HG02610 (cell line): ENCODE measurements at regions not wholly inside any gene's neighbourhood (a gene's known extent, or its start where the extent isn't known, plus 50 kb on each side); places are given as distances from the start of the nearest gene placed in this dataset.
A peak's percentile ranks its signal among the peaks of the same experiment; 100 is the strongest.

Source experiments
- ATAC-seq: cut with Tn5 transposase; IDR thresholded peaks from one replicate; pipeline ENCODE4 v1.9.1; 2021; ENCODE audit warnings: mild to moderate bottlenecking, moderate library complexity; ENCODE audit not compliant: unreplicated experiment

DNA sequence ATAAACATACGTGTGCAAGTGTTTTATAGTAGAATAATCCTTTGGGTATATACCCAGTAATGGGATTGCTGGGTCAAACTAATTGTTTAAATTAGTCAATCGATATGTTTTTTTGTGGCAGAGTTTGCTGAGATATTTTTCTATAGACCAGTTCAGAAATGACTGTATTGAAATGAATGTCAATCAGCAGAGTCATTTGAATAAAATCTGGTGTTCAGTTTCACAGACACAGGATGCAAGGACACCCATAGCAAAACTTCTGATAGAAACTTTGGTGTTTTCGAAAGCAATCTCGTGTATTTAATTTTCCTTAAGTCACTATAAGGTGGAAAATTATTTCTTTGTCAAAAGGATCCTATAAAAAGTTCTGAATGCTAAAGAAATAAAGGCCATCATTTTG, 434.4 kb downstream of the RAP2B start:
- ATAC-seq = no peak

DNA sequence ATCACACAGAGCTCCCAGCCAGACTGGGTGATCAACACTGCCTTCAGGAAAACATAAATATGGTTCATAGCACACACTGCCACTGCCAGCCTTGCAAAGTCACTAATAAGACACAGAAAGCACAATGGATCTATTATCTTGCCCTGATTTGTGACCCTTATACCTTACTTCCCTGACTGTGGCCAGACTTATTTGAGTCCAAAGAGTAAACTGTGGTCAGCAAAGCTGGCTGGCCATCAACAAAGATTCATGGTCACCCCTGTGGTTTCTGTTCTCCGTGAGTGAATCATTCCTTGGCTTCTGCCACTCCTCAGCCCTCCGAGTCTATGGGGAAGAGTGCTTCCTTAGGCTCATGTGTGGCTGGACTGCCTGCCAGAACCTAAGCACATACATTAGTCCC, 437.7 kb downstream of the RAP2B start:
- no peak for ATAC-seq

DNA sequence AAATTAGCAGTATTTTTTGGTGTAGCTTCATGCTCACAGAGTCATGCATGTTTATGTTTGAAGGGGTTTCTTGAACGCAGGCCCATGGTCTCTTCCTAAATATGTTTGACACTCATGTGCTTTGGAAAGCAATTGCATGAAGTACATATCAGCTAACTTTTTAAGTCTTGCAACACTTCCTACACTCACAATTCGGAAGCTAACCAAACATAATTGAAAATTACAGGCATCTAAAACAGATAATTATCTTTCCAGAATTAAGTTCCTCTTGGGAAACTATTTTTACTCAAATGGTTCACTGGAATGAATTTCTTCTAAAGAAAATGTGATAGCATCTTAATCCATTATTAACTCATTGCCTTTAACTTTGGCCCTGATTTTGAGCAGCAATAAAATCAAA, 438.9 kb downstream of the RAP2B start:
- no peak for ATAC-seq

DNA sequence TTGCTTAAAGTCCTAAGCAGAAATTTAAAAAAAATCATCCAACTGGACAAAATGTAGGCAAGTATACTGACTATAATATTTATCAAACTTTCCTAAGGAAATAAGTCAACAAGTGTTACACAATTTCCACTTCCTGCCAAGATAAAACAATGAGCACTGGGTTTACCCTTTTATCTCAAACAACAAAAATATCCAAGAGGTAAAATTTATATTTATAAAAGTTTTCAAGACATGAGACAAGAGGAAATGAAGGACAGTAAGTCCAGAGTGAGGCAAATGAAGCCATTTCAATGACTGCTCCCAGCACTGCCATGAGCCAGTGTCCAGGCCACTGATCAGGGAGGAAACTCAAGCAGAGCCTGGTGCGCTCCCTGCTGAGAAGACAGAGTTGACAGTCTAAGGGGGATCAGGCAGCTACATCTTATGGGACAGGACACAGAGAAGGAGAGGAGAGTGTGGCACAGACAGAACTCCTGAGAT, 439.4 kb downstream of the RAP2B start:
- no peak for ATAC-seq

DNA sequence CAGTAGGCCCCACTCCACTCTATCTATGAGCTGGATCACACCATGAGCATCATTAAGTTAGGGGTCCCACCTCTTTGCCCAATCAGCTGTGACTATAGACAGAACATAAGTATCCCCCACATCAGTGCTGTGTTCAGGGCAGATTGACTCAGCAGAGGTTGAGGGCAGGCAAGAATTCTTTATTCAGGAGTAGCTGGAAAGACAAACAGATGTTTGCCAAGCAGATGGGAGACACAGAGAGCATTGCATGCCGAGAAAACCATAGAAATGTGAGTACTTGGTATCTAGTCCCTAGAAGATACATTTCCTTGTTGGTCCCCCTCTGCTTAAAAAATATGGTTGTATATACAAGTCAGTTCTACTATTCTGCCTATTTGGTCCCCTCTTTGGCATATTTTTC, 440.8 kb downstream of the RAP2B start:
- ATAC-seq = no peak

DNA sequence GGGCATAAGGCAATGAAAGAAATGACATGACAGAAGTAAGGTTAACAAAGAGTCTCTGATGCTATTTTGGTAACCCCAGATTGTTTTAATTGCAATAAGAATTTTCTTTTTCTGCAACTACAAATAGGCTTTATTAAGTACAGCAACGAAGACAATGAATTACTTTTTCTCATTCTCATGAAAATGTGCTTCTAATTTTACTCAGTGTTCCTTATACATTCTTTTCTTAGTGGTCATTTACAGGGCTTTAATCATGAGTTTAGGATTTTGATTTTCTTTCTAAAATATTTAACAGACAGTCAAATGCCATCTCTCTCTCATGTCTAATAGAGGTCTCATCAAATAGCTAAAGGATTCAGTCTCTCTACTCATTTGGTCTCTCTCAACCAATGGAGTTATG, 452.1 kb downstream of the RAP2B start:
- ATAC-seq = no peak

DNA sequence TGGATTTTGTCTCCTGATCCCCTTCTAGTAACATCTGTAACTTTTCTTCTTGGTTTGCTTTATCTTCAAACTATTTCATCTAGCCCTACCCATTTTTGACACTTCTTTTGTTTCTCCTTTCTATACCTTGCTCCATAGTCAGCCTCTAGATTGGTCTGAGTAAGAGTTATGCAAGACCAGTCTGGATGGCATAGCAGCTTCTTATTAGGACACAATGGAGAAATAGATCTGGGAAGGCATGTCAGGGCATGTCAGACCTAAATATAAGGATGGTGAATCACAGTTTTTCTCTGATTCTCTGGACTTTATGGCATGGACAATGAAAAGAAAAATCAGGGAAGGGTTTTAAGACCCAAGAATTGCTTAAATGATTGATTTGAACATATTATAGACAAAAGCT, 452.5 kb downstream of the RAP2B start:
- no peak for ATAC-seq

DNA sequence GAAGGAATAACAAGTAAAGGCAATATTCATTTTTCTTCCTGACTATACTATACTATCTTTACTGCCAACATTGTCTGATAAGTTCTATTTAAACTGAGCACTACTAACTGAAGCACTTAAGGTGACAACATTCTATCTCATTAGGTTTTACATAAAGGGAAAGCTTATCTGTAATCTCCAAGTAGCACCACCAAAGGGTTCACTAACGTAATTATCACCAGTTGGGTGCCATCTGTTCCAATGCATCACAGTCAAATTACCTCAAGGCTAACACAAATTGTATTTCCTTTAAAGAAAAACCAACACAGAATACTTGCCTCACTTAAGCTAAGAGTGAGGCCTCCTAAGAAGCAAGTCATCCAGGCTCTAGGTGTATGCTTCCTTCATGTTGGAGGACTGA, 453.8 kb downstream of the RAP2B start:
- ATAC-seq = no peak

DNA sequence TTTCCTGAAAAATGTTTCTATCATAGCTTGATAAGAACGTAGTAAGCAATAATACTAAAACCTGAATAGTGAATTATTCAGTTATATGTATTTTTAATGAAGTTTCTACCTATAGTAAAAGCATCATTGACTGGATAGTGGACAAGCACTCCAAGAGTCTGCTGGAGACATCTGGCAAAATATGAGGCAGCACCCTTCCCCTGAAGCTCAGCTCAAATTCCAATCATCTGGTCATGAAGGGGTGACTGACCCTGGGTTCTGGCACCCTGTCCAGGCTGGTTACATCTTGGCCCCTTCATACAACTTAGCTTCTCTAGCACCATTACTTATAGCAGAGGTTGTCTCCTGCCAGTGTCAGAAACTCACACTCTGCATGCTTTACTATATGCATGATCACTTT, 455.4 kb downstream of the RAP2B start:
- no peak for ATAC-seq

DNA sequence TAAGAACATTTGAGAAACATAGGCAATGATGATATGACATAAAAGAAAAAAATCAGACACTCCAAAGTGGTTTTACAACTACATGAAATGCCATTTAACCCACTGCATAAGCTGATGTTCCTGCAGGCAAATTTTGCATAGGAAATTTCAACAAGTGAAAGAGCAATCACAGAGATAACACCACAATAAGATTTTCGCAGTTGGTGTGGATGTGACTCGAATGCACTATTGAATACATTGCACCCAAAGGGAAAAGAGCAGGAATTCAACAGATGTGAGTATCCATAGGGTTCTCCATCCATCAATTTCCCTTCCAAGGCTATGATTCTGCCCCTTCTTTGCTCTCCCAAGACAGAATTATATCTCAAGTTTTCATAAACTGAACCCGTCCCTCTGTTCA, 456.1 kb downstream of the RAP2B start:
- ATAC-seq = no peak

DNA sequence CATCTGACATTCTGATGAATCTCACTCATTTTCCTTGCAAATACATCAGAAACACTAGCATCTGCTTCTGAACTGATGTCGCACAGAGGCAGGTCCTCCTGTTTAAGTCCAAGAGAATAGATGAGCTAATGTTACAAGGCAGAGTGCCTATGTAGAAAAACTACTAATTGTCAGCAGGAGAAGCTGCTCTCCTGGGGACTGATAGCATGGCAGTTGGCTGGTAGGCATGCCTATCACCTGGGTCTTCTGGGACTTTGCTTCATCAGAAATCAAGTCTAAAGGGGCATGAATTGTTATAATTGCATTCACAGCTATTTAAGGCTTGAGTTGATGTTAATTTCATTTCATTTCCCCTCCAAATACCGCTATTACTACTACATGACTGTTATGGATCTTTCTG, 457.2 kb downstream of the RAP2B start:
- ATAC-seq = no peak

DNA sequence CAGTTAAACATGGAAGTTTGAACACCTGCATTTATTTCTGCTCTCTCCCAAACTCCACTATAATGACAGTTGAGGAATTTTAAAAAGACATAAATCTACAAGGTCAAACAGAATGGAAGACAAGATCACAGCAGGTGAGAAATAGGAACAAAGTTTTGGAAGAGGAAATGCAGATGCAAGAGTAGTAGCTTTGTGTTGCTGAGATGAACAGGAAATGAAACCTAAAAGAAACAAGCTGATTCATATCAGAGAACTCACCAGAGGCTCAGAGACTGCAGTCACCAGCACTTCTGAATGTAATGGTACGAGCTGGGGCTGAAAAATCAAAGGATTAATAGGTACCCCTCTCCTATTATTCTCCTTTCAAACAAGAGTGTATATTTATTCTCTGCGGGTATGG, 459.9 kb downstream of the RAP2B start:
- ATAC-seq = peak; percentile 98

DNA sequence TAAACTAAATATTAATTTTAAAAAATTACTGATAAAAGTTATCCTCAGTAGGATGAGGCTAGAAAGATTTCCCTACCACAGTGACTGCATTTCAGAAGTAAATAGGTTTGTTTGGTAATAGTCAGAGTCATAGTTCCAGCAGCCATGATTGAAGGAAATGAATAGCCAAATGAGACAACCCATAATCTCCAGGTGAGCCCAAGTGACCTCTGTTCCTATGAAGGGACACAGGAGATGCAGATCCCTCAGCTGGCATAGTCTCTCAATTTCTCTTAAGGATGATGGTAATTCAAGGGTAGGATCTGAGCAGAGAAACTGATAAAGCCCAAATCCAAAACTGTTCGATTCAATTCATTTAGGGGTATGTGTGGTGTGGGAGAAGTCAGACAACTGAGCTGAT, 461.8 kb downstream of the RAP2B start:
- ATAC-seq = no peak

DNA sequence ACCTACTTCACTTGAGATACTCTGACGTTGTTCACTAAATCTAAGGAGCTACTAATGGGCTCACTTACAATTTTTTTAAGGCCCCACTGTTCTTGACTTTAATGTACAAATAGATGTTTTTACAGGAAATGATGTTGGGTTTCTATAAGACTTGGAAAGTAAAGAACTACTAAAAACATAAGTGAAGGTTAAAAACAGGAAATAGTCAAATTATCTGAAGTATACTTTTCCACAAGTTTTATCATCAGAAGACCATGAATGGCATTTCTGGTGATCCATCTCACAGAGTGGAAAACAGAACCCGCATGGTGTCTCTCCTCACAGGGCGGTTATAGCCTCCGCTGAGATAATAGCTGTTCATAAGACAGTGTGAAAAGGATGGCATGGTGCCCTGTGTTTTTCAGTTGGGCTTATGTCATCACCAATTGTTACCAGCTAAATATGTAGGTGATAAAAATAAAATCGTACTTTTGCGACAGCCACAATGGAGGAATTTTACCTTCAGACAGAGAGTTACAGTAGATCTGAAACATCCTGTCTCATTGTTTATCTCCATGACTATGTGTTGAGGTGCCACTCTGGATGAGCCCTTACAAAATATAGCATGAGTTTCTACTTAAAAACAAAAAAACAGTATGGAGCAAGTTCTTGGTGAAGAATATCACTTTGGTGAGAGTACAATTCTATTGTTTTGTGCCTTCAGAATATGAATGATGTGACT, 462.4 kb downstream of the RAP2B start:
- no peak for ATAC-seq

DNA sequence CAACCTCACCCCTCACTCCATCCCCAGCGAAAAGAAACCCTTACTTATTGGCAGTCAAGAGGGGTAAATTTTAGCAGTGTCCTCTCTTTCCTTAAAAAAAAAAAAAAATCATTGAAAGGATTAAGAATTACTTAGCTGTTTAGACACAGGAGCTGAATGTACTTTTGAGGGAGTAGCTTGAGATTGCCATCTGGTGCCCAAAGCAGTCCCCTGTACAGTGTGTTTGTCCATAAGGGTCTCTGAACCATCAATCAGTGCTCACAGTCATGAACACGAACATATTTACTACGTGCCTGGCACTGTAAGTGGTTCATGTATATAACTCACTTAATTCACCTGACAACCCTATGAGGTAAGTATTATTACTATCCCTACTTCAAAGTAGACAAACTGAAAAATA, 463.5 kb downstream of the RAP2B start:
- ATAC-seq = no peak

DNA sequence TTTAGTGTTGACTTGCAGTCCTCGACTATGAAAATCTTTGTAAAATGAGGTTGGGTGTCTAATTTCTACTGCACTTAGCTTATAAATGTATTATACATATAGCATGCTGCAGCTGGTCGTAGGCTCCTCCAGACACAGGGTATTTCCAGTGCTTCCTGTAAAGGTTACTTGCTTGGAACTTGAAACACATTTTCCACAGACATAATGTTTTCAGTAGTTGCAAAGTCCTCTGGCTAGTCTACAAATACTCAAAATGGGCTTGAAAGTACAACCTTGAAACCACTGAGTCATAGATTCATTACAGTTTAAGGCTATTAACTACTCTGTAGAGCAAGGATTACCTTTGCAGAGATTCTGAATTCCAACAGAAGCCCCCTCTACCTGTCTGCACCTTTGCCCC, 464.1 kb downstream of the RAP2B start:
- no peak for ATAC-seq

DNA sequence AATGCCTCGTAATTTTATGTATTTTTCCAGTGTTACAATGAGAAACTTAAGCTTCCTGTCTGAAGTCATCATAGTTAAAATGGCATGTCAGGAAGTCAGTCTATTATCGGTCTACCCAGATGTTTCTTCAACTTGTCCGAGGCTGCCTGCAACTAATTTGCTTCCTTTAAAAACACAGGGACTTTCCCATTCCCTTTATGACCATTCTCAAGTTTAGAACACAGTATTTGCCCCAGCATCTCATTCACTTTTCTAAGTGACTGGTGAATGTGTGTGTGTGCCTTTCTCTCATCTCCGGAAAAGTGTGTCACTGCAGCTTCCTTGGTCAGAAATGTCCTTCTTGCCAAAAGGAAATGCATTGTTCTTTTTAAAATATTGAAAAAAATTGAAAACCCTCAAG, 466.6 kb downstream of the RAP2B start:
- peak; percentile 69 for ATAC-seq

DNA sequence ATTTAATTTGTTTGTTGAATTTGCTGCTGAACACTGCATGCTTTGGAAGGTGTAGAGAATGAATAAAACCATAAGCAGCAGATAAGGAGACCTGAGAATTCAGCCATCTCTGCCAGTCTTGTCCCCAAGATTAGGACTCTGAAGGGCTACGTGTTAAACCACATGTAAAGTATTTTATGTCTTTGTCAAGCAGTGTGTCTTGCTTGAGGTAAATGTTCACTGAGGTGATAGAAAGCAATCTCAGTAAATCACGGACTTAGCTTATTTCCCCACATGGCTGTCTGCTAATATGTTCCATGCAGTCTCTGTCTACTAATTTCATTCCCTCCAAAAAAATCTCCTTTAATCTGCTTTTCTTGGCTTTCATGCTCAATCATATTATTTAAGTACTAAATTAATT, 467.1 kb downstream of the RAP2B start:
- ATAC-seq = no peak

DNA sequence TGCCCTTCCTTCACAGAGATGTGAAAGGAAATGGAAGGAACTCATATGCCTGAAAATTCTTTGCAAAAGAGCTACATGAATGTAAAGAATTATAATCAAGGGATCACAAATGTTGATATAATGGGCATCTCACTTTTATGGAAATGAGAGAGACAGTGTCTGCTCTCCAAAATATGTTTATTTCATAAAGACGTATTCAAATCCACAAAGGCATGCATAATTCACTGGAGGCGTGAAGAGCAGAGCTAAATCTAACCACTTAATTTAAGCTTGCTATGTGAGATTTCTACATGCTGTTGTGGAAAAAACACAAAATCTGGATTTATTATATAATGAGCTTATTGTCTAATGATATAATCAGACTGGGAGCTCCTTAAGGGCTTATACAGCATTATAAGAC, 469.1 kb downstream of the RAP2B start:
- no peak for ATAC-seq

DNA sequence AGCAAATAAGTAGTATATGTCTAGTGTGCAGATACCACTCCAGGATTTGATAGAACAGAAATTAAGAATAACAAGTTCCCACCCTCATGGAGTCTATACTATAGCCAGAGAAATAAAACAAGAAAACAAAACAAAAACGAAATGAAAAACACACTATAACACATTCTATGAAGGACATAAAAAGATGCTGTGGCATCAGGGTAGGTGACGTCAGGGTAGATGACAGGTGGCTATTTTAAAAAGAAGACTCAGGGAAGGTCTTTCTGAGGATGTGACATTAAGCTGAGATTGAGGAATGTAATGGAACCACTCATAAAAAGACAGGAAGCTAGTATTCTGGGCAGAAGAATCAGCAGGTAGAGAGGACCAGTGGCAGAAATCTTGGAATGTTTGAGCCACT, 469.6 kb downstream of the RAP2B start:
- no peak for ATAC-seq

DNA sequence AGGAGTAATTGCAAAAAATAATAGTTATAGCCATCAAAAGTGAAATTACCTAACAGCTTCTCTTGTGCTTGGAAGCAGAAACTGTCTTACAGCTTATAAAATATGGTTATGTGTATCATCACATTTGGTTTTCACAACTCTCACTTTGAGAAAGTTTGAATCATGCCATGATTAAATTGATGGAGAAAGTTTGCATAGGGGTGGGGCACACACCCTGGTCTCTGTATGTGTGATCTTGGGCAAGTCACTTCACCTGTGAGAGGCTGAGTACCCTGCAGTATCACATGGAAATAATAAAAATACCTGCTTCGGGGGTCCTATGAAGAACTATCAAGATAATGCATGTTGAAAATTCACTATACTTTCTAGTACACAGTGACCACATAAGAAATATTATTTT, 471.4 kb downstream of the RAP2B start:
- ATAC-seq = no peak

DNA sequence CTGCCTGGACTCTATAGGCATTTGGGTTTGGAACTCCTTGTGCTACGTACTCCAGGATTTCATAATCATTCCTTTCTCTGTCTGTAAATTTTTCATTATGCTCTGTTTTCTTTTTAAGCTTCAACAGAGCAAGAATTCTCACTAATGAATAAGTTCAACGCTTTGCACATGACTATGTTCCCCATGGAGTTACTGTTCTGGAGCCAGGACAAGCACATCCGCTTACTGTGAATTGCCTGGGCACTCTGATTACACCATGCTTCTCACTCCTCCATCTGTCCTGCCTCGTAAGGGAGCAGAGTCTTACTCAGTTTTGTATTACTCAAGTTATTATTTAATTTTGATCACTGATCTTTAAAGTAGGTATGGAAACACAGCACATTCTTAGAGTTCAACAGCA, 472.7 kb downstream of the RAP2B start:
- no peak for ATAC-seq

DNA sequence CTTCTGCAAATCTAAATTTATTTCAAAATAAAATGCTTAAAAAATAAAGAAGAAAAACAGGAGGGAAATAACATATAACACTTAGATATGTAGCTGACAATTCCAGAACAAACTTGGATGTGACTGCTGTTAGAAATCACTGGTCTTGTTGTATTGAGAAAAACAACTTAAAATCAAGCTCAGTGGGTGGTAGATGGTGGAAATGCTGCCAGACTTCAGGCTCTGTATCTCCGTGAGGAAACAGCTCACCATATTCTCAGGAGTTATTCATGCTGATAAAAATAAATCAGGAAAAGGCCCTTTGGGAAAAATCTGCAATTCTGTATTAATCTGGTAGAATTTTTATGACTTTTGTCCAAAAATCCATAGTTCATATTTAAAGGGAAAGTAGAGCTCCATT, 477.6 kb downstream of the RAP2B start:
- no peak for ATAC-seq
